ENCODE measurements at regions not wholly inside any gene's neighbourhood (a gene's known extent, or its start where the extent isn't known, plus 50 kb on each side); places are given as distances from the start of the nearest gene placed in this dataset.
"Not testable (repeated sequence)": the region's sequence is repeated elsewhere in the genome, so short reads cannot be mapped to it uniquely, and the experiment has no call there.

GRCh38 chr5:118478852-118479251 lies 509.5 kb downstream of the DTWD2 start:
- no peak for DNase-seq (ENCODE audit: low spot score)

DNA sequence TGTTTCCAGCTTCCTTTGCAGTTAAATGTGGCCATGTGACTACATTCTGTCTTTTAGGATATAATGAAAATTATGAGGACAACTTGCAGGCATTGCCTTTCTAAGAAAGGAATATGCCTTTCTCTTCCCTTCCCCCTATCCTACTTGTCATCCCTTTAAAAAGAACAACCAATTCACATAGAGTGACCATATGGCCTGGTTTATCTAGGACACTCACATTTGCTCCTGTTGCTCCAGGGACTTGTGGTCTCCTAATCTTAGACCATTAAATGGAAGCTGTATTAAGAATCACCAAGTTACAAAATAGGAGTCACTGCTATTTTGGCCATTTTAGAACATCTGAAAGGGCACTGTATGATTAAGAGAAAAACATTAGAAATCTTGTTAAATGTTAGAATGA lies 520.3 kb downstream of the DTWD2 start:
- no peak for DNase-seq (ENCODE audit: low spot score)

DNA sequence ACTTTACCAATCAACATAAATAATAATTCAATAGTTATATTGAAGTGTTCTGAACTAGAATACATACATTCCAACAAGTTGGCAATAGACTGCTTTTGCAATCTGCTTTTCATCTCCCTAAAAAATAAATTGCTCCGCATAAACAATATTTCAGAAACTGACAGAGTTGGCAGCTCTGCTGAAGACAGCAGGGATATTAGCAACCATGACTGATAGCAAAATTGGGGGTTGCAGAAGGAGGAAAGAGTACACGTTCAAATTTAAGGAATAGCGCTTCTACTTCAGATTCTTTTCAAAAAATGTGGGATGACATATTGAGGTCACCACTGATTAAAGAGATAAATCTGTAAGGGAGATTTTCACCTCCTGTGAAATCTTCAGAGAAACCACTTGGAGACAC lies 521.2 kb downstream of the DTWD2 start:
- DNase-seq (ENCODE audit: low spot score), result no peak

GRCh38 chr5:118466418-118466817 lies 521.9 kb downstream of the DTWD2 start:
- DNase-seq (ENCODE audit: low spot score), result no peak

DNA sequence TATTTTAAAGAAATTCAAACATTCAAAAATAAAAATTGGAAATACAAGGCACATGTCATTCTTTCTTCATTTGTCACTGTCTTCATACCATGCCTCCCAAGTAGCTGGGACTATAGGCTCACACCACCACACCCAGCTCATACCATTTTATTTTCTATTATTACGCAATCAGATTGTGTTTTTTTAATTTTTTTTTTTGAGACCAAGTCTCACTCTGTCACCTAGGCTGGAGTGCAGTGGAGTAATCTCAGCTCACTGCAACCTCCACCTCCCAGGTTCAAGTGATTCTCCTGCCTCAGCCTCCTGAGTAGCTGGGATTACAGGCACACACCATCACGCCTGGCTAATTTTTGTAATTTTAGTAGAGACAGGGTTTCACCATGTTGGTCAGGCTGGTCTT lies 526.1 kb downstream of the DTWD2 start:
- DNase-seq (ENCODE audit: low spot score), result not testable (repeated sequence)

DNA sequence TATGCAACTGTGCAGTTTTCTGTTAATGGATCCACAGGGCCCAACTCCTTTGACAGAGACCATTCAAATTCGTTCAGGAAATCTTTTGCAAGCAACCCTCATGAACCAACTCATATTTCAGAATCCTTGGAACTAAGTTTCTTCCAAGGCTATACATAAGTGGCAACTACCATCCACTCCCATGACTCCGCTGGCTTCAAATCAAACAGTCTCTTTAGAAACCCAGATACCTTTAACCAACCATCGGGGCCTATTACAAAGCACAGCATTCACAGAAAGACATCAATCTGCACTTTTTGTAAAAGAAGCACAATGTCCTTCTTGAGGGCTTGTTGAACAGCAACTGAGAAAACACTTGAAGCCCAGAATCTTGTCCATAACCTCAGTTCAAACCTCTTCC lies 526.9 kb downstream of the DTWD2 start:
- no peak for DNase-seq (ENCODE audit: low spot score)

GRCh38 chr5:118459490-118459889 lies 528.9 kb downstream of the DTWD2 start:
- DNase-seq (ENCODE audit: low spot score), result no peak

- no peak for DNase-seq (ENCODE audit: low spot score)
Measured at GRCh38 chr5:118456085-118456484, 532.3 kb downstream of the DTWD2 start.

GRCh38 chr5:118451697-118452247 lies 536.6 kb downstream of the DTWD2 start:
- no peak for DNase-seq (ENCODE audit: low spot score)

GRCh38 chr5:118450554-118451332 lies 537.6 kb downstream of the DTWD2 start:
- no peak for DNase-seq (ENCODE audit: low spot score)

DNA sequence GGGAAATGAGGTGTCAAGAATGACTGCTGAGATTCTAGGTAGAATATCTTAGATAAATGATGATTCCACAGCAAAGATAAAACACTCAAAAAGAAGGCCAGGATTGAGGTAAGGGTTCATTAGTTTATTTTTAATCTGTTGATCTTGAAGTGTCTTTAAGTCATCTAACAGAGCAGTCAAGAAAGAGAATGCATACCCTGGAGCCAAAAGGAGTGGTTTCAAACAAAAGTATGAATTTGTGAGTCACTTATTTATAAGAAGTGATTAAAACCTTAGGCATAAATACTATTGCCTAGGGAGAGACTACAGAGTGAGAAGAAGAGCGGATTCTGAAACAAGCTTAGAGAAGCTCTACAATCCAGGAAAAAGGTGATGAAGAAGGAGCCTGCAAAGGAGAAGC lies 541.0 kb downstream of the DTWD2 start:
- DNase-seq (ENCODE audit: low spot score), result no peak

DNA sequence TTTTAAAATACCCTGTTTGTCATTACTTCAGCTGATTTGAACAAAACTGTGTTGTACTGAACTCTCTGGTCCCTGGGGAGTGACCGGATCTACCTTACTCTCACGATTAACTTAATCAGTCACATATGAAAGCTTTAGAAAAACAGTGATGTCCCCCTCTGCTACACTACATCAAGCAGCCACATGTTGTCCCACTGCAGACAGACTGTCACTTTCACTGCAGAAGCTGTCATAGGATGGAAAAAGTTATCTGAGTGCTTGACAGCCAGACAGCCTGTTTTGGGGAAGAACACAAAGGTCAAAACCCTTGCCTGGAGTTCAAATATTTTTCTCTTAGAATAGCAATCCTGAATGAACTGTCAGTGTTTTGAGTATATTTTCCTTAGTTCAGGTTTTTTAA lies 546.4 kb downstream of the DTWD2 start:
- no peak for DNase-seq (ENCODE audit: low spot score)

GRCh38 chr5:118441034-118441433 lies 547.3 kb downstream of the DTWD2 start:
- DNase-seq (ENCODE audit: low spot score), result no peak

- DNase-seq (ENCODE audit: low spot score), result no peak
Measured at GRCh38 chr5:118440496-118440895, 547.9 kb downstream of the DTWD2 start.

DNA sequence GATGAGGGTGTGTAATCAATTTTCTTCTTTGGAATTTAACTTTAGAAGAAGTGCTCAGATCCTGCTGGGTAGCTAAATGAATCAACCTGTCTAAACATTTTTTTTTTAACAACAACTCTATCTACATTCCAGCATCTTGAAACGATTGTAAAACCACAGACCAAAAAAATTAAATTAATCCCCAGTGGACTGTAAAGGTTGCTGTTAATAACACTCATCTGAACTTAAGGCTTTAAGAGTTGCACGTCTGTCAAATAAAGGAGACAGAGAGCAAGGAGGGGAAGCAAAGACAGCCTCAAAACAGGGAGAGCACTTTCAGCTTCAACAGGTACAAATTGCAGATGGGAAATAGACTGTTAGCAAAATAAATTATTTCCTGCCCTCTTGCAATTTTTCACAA lies 548.5 kb downstream of the DTWD2 start:
- DNase-seq (ENCODE audit: low spot score), result no peak

DNA sequence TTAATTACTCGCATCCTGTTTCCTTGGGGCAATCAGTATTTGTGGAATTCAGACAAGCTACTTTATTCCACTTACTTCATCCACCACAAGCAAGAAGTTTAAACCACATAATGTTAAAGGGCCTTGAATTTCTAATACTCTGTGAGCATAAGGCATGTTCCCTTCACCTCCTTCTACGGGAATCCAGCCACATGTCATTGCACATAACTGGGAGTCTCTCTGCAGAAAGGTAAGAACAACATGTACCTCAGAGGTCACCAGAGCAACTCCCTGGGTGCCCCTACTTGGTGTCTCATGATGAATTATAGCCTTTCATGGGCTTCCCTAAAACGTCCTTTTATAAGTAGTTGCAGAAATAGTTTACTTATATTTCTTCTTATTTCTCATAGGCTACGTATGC lies 553.2 kb downstream of the DTWD2 start:
- no peak for DNase-seq (ENCODE audit: low spot score)

GRCh38 chr5:118434522-118434921 lies 553.8 kb downstream of the DTWD2 start:
- DNase-seq (ENCODE audit: low spot score), result no peak

DNA sequence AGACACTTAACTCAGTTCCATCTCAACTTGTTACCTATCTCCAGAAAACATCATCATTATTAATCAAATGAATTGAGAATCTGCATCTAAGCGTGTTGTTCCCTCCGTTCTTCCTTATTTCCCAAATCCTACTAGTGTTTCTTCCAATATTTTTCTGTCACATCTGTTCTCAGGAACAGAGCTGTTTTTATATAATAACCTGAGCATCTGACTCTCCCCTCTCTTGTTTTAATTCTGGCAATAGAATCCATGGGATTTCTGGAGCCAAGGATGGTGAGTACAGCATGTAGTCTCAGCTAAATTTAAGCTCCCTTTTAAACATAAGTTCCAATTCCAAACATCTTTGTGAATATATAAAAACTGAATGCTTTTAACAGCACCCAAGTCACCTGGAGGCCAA lies 558.3 kb downstream of the DTWD2 start:
- DNase-seq (ENCODE audit: low spot score), result no peak

GRCh38 chr5:118407958-118408357 lies 580.4 kb downstream of the DTWD2 start:
- no peak for DNase-seq (ENCODE audit: low spot score)

- DNase-seq (ENCODE audit: low spot score), result no peak
Measured at GRCh38 chr5:118405650-118406061, 582.7 kb downstream of the DTWD2 start.

DNA sequence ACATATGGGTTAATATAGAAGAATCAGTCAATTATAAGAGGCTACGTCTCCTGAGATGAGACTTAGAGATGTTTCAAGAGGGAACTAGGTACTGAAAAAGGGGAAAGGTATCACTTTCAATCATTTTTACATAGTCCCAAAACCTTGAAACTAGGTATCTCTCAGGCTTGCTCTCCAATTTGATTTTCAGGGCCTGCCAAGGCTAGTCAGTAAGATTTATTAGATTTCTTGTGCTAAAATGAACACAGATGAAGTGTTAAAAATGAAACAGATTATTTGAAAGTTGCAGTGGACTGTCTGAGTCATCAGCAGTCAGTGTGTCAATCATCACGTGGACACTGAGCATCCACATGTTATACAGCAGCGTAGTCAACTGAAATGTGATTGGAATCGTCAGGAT lies 591.1 kb downstream of the DTWD2 start:
- DNase-seq (ENCODE audit: low spot score), result no peak

DNA sequence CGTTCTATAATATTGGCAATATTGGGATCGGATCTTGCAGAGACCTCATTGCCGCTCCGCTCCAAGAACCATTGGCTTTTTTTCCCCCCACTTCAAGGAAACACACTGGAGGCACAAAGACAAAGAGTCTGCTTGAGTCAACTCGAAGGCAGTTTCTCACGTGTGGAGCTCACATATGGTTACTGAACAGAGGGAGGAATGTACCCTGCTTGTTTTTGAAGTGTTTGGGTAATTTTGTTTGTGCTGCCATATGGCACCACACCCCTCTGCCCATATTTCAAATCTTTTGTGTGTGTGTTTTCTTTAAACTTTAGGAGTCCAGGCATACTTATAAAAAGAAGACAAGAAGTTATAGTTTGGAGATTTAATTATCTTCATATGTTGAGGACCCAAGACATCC lies 595.9 kb downstream of the DTWD2 start:
- no peak for DNase-seq (ENCODE audit: low spot score)

GRCh38 chr5:118382931-118383330 lies 605.4 kb downstream of the DTWD2 start:
- DNase-seq (ENCODE audit: low spot score), result not testable (repeated sequence)

- no peak for DNase-seq (ENCODE audit: low spot score)
Measured at GRCh38 chr5:118379470-118379869, 608.9 kb downstream of the DTWD2 start.

Measured in pons (tissue), 1 donor.